HEK293T (cell line): ENCODE measurements at regions not wholly inside any gene's neighbourhood (a gene's known extent, or its start where the extent isn't known, plus 50 kb on each side); places are given as distances from the start of the nearest gene placed in this dataset.

Experiments used
- FOXA1 ChIP-seq: fragments of 450-650 bp; IDR thresholded peaks from 2 replicates; pipeline ENCODE4 v1.6.1; 2016; ENCODE audit warnings: mild to moderate bottlenecking
- FOXM1 ChIP-seq: fragments of 450-650 bp; IDR thresholded peaks from 2 replicates; pipeline ENCODE4 v1.6.1; 2017; ENCODE audit warnings: mild to moderate bottlenecking, borderline replicate concordance
- HDGF ChIP-seq: fragments of 450-650 bp; IDR thresholded peaks from 2 replicates; pipeline ENCODE4 v1.6.1; 2017; ENCODE audit warnings: antibody characterized with exemption, borderline replicate concordance
- L3MBTL2 ChIP-seq: fragments of 450-650 bp; conservative IDR thresholded peaks from 2 replicates; pipeline ENCODE4 v1.6.1; 2016; ENCODE audit warnings: mild to moderate bottlenecking
- SUZ12 ChIP-seq: fragments of 450-650 bp; IDR thresholded peaks from 2 replicates; pipeline ENCODE4 v1.6.1; 2016; ENCODE audit warnings: mild to moderate bottlenecking
- ZNF384 ChIP-seq: fragments of 450-650 bp; IDR thresholded peaks from 2 replicates; pipeline ENCODE4 v1.6.1; 2016

DNA sequence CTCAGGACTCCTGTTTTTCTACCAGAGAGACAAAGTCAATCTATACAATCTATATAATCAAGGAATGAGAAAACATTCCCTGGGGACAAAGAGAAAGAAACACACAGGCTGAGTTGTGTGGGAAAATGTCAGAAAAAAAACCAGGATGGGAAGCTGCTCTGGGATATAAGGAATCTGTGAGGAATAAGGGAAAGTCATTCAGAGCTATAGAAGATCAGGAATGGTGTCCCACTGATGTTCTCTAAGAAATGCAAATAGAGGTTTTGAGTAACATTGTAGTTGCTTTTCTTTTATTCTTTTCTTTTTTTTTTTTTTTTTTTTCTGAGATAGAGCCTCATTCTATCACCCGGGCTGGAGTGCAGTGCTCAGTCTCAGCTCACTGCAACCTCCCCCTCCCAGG is 605.9 kb upstream of the KLF4 start:
- no peak for TF ChIP-seq SUZ12
- no peak for TF ChIP-seq ZNF384
- TF ChIP-seq FOXA1 = no peak
- TF ChIP-seq L3MBTL2 = no peak
- no peak for TF ChIP-seq FOXM1
- no peak for TF ChIP-seq HDGF
